ENCODE measurements at regions not wholly inside any gene's neighbourhood (a gene's known extent, or its start where the extent isn't known, plus 50 kb on each side); places are given as distances from the start of the nearest gene placed in this dataset.

- no peak for TF ChIP-seq CTCF (IDR thresholded peaks at IDR 0.05; ENCODE audit: insufficient read depth, low read length, poor library complexity, severe bottlenecking)
- TF ChIP-seq EZH2phosphoT487 (conservative IDR thresholded peaks at IDR 0.05; ENCODE audit: low read length), result no peak
Observed at GRCh38 chr3:35426366-35426958, 212.9 kb upstream of the ARPP21 start.
